ENCODE measurements at regions not wholly inside any gene's neighbourhood (a gene's known extent, or its start where the extent isn't known, plus 50 kb on each side); places are given as distances from the start of the nearest gene placed in this dataset.
"Not testable (repeated sequence)": the region's sequence is repeated elsewhere in the genome, so short reads cannot be mapped to it uniquely, and the experiment has no call there.

- no peak for ATAC-seq
- Mint-ChIP-seq H3K4me3 (no peak overlapping the region), H3K4me1 (no peaks in the 10 kb centered on the region), H3K27me3 (no peaks in the 10 kb centered on the region), H3K36me3 (no peaks in the 10 kb centered on the region), H3K27ac (no peak overlapping the region), H3K9me3 (peaks cover 0 to 5% (median 0%) of the 10 kb centered on the region in 11 donors)
- Histone ChIP-seq H3K4me1 (ENCODE audit: control insufficient read depth in 2 of 2, insufficient read depth in 2 of 2, low read length in 2 of 2) (no peaks in the 10 kb centered on the region), H3K27ac (ENCODE audit: low read depth, low read length) (no peak overlapping the region), H3K9me3 (ENCODE audit: control insufficient read depth in 2 of 3, low read length in 3 of 3) (no peaks in the 10 kb centered on the region), H3K27me3 (ENCODE audit: control insufficient read depth in 2 of 2, insufficient read depth in 2 of 2, low read length in 2 of 2) (no peaks in the 10 kb centered on the region), H3K4me3 (ENCODE audit: low read length) (no peak overlapping the region), H3K36me3 (ENCODE audit: control insufficient read depth in 2 of 3, insufficient read depth in 3 of 3, low read length in 3 of 3) (no peaks in the 10 kb centered on the region)
- ChIA-PET POLR2A (no interaction called here), CTCF (no interaction called here)
- no peak for DNase-seq
- intact Hi-C loops (cut with micrococcal nuclease), result no loop called here
Observed at GRCh38 chr5:126007841-126008240, 415.4 kb upstream of the GRAMD2B start.

GRCh38 chr5:126009566-126009965 lies 413.6 kb upstream of the GRAMD2B start:
- no peak overlapping the region for H3K4me3 ChIP-seq (ENCODE audit: low read length)
- no peaks in the 10 kb centered on the region for H3K4me1 Mint-ChIP-seq
- ATAC-seq, result no peak
- H3K36me3 ChIP-seq (ENCODE audit: control insufficient read depth in 2 of 3, insufficient read depth in 3 of 3, low read length in 3 of 3), result no peaks in the 10 kb centered on the region
- no peaks in the 10 kb centered on the region for H3K27me3 Mint-ChIP-seq
- H3K27ac ChIP-seq (ENCODE audit: low read depth, low read length), result no peak overlapping the region
- ChIA-PET POLR2A (no interaction called here), CTCF (no interaction called here)
- peaks cover 0 to 19% (median 0%) of the 10 kb centered on the region in 11 donors for H3K9me3 Mint-ChIP-seq
- no peaks in the 10 kb centered on the region for H3K9me3 ChIP-seq (ENCODE audit: control insufficient read depth in 2 of 3, low read length in 3 of 3)
- no peaks in the 10 kb centered on the region for H3K4me1 ChIP-seq (ENCODE audit: control insufficient read depth in 2 of 2, insufficient read depth in 2 of 2, low read length in 2 of 2)
- intact Hi-C loops (cut with micrococcal nuclease), result no loop called here
- H3K27ac Mint-ChIP-seq, result no peak overlapping the region
- no peak overlapping the region for H3K4me3 Mint-ChIP-seq
- no peaks in the 10 kb centered on the region for H3K27me3 ChIP-seq (ENCODE audit: control insufficient read depth in 2 of 2, insufficient read depth in 2 of 2, low read length in 2 of 2)
- no peak for DNase-seq
- no peaks in the 10 kb centered on the region for H3K36me3 Mint-ChIP-seq

GRCh38 chr5:126011526-126011925 lies 411.7 kb upstream of the GRAMD2B start:
- ATAC-seq; H3K9me3 ChIP-seq (ENCODE audit: control insufficient read depth in 2 of 3, low read length in 3 of 3); H3K4me3 Mint-ChIP-seq; H3K36me3 Mint-ChIP-seq; POLR2A ChIA-PET; H3K27me3 Mint-ChIP-seq; DNase-seq; intact Hi-C loops (cut with micrococcal nuclease); H3K36me3 ChIP-seq (ENCODE audit: control insufficient read depth in 2 of 3, insufficient read depth in 3 of 3, low read length in 3 of 3); H3K4me1 Mint-ChIP-seq; H3K27ac ChIP-seq (ENCODE audit: low read depth, low read length); H3K4me1 ChIP-seq (ENCODE audit: control insufficient read depth in 2 of 2, insufficient read depth in 2 of 2, low read length in 2 of 2); H3K27me3 ChIP-seq (ENCODE audit: control insufficient read depth in 2 of 2, insufficient read depth in 2 of 2, low read length in 2 of 2); H3K4me3 ChIP-seq (ENCODE audit: low read length); H3K27ac Mint-ChIP-seq: not testable (repeated sequence)
- H3K9me3 Mint-ChIP-seq, result peaks cover 0 to 24% (median 0%) of the 10 kb centered on the region in 11 donors
- CTCF ChIA-PET, result interaction anchor here (0.6 kb wide), 1 partner anchor 849 kb away, joined by 3 read pairs; no protein-coding TSS in a partner anchor

DNA sequence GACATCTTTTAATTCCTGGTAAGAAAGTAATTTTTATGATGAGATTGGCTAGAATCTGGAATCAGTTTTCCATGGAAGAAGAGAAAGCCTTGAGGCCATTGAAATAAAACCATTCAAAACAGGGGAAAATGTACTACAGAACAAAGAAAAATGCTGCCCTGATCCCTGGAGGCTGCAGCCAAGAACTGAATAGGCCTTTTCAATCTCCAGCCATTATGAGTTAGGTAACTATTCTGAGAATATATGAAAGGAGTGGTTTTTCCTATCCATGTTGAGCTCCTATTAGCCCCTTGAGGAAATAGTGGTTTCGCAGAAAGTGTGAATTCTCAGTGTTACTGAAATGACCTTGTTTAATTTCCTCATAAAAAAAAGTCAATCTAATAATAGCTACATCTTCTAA lies 408.5 kb upstream of the GRAMD2B start:
- Histone ChIP-seq H3K36me3 (ENCODE audit: control insufficient read depth in 2 of 3, insufficient read depth in 3 of 3, low read length in 3 of 3) (no peaks in the 10 kb centered on the region), H3K27ac (ENCODE audit: low read depth, low read length) (no peak overlapping the region), H3K9me3 (ENCODE audit: control insufficient read depth in 2 of 3, low read length in 3 of 3) (no peaks in the 10 kb centered on the region), H3K4me1 (ENCODE audit: control insufficient read depth in 2 of 2, insufficient read depth in 2 of 2, low read length in 2 of 2) (no peaks in the 10 kb centered on the region), H3K27me3 (ENCODE audit: control insufficient read depth in 2 of 2, insufficient read depth in 2 of 2, low read length in 2 of 2) (no peaks in the 10 kb centered on the region), H3K4me3 (ENCODE audit: low read length) (no peak overlapping the region)
- Mint-ChIP-seq H3K9me3 (peaks cover 0 to 22% (median 0%) of the 10 kb centered on the region in 11 donors), H3K27ac (no peak overlapping the region), H3K4me1 (no peaks in the 10 kb centered on the region), H3K4me3 (no peak overlapping the region), H3K27me3 (no peaks in the 10 kb centered on the region), H3K36me3 (no peaks in the 10 kb centered on the region)
- POLR2A ChIA-PET, result no interaction called here
- ATAC-seq (no peak), DNase-seq (no peak)
- CTCF ChIA-PET, result interaction anchor here (0.7 kb wide), 1 partner anchor 17 kb away, joined by 3 read pairs; no protein-coding TSS in a partner anchor
- intact Hi-C loops (cut with micrococcal nuclease), result no loop called here

GRCh38 chr5:126015235-126016181 lies 407.7 kb upstream of the GRAMD2B start:
- Histone ChIP-seq H3K4me1 (ENCODE audit: control insufficient read depth in 2 of 2, insufficient read depth in 2 of 2, low read length in 2 of 2) (no peaks in the 10 kb centered on the region), H3K27ac (ENCODE audit: low read depth, low read length) (no peak overlapping the region), H3K27me3 (ENCODE audit: control insufficient read depth in 2 of 2, insufficient read depth in 2 of 2, low read length in 2 of 2) (no peaks in the 10 kb centered on the region), H3K36me3 (ENCODE audit: control insufficient read depth in 2 of 3, insufficient read depth in 3 of 3, low read length in 3 of 3) (no peaks in the 10 kb centered on the region), H3K4me3 (ENCODE audit: low read length) (no peak overlapping the region), H3K9me3 (ENCODE audit: control insufficient read depth in 2 of 3, low read length in 3 of 3) (no peaks in the 10 kb centered on the region)
- ChIA-PET POLR2A (no interaction called here), CTCF (interaction anchor here (0.7 kb wide), 1 partner anchor 17 kb away, joined by 3 read pairs; no protein-coding TSS in a partner anchor)
- Mint-ChIP-seq H3K27me3 (no peaks in the 10 kb centered on the region), H3K4me3 (no peak overlapping the region), H3K36me3 (no peaks in the 10 kb centered on the region), H3K9me3 (peaks cover 0 to 20% (median 0%) of the 10 kb centered on the region in 11 donors), H3K4me1 (no peaks in the 10 kb centered on the region), H3K27ac (no peak overlapping the region)
- ATAC-seq, result no peak
- DNase-seq, result no peak
- intact Hi-C loops (cut with micrococcal nuclease), result no loop called here

GRCh38 chr5:126016256-126016655 lies 407.0 kb upstream of the GRAMD2B start:
- Mint-ChIP-seq H3K27me3 (no peaks in the 10 kb centered on the region), H3K4me3 (no peak overlapping the region), H3K4me1 (no peaks in the 10 kb centered on the region), H3K9me3 (peaks cover 0 to 20% (median 2%) of the 10 kb centered on the region in 11 donors), H3K36me3 (no peaks in the 10 kb centered on the region), H3K27ac (no peak overlapping the region)
- ATAC-seq (no peak), DNase-seq (no peak)
- CTCF ChIA-PET, result no interaction called here
- Histone ChIP-seq H3K27ac (ENCODE audit: low read depth, low read length) (no peak overlapping the region), H3K36me3 (ENCODE audit: control insufficient read depth in 2 of 3, insufficient read depth in 3 of 3, low read length in 3 of 3) (no peaks in the 10 kb centered on the region), H3K9me3 (ENCODE audit: control insufficient read depth in 2 of 3, low read length in 3 of 3) (no peaks in the 10 kb centered on the region), H3K4me3 (ENCODE audit: low read length) (no peak overlapping the region), H3K27me3 (ENCODE audit: control insufficient read depth in 2 of 2, insufficient read depth in 2 of 2, low read length in 2 of 2) (no peaks in the 10 kb centered on the region), H3K4me1 (ENCODE audit: control insufficient read depth in 2 of 2, insufficient read depth in 2 of 2, low read length in 2 of 2) (no peaks in the 10 kb centered on the region)
- intact Hi-C loops (cut with micrococcal nuclease), result no loop called here
- POLR2A ChIA-PET, result no interaction called here

GRCh38 chr5:126017096-126017495 lies 406.1 kb upstream of the GRAMD2B start:
- no peak for ATAC-seq
- Histone ChIP-seq H3K36me3 (ENCODE audit: control insufficient read depth in 2 of 3, insufficient read depth in 3 of 3, low read length in 3 of 3) (no peaks in the 10 kb centered on the region), H3K27me3 (ENCODE audit: control insufficient read depth in 2 of 2, insufficient read depth in 2 of 2, low read length in 2 of 2) (no peaks in the 10 kb centered on the region), H3K27ac (ENCODE audit: low read depth, low read length) (no peak overlapping the region), H3K4me3 (ENCODE audit: low read length) (no peak overlapping the region), H3K9me3 (ENCODE audit: control insufficient read depth in 2 of 3, low read length in 3 of 3) (no peaks in the 10 kb centered on the region), H3K4me1 (ENCODE audit: control insufficient read depth in 2 of 2, insufficient read depth in 2 of 2, low read length in 2 of 2) (no peaks in the 10 kb centered on the region)
- Mint-ChIP-seq H3K4me3 (no peak overlapping the region), H3K9me3 (peaks cover 0 to 25% (median 2%) of the 10 kb centered on the region in 11 donors), H3K4me1 (no peaks in the 10 kb centered on the region), H3K27ac (no peak overlapping the region), H3K27me3 (no peaks in the 10 kb centered on the region), H3K36me3 (no peaks in the 10 kb centered on the region)
- CTCF ChIA-PET, result no interaction called here
- intact Hi-C loops (cut with micrococcal nuclease), result no loop called here
- no peak for DNase-seq
- POLR2A ChIA-PET, result no interaction called here

Data from naive thymus-derived CD4-positive, alpha-beta T cell (primary cell).